Sigmoid colon (tissue), 3 donors: ENCODE measurements at regions not wholly inside any gene's neighbourhood (a gene's known extent, or its start where the extent isn't known, plus 50 kb on each side); places are given as distances from the start of the nearest gene placed in this dataset.

Experiments used
- POLR2A ChIP-seq, 2 donors: fragments of 450-650 bp; IDR thresholded peaks; one replicate each; pipeline ENCODE4 v1.6.1; 2016; ENCODE audit warnings: antibody characterized with exemption in 2 of 2, mild to moderate bottlenecking in 2 of 2, moderate library complexity in 2 of 2
- TF ChIP-seq, protein P1 (sequence below), 4 experiments: fragments of 450-650 bp in 3 of 4; fragments of 200-600 bp in 1 of 4; IDR thresholded peaks; one replicate each; pipeline ENCODE4 v1.5.1; 2016 to 2019; ENCODE audit warnings: antibody characterized with exemption in 4 of 4, mild to moderate bottlenecking in 3 of 4, moderate library complexity in 2 of 4

DNA sequence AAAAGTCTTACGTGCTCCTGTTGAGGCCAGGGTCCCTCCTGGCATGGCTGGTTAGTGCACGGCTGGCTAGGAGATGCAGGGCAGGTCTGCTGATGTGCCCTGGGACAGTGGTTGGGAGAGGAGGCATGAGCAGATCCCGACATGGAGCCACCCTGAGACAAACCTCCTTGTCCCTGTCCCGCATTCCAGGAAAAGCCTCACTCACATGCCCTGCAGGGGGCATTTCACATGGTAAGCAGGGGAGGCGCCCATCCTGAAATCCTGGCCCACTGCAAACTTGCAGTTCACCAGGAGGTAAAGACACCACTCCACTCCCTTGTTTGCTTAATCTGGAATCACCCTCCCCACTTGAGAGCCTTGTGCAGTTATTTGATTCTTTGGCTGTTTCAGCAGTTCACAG, 116.7 kb upstream of the SLC24A3 start:
- TF ChIP-seq, protein P1, sequence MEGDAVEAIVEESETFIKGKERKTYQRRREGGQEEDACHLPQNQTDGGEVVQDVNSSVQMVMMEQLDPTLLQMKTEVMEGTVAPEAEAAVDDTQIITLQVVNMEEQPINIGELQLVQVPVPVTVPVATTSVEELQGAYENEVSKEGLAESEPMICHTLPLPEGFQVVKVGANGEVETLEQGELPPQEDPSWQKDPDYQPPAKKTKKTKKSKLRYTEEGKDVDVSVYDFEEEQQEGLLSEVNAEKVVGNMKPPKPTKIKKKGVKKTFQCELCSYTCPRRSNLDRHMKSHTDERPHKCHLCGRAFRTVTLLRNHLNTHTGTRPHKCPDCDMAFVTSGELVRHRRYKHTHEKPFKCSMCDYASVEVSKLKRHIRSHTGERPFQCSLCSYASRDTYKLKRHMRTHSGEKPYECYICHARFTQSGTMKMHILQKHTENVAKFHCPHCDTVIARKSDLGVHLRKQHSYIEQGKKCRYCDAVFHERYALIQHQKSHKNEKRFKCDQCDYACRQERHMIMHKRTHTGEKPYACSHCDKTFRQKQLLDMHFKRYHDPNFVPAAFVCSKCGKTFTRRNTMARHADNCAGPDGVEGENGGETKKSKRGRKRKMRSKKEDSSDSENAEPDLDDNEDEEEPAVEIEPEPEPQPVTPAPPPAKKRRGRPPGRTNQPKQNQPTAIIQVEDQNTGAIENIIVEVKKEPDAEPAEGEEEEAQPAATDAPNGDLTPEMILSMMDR (IDR thresholded peaks at IDR 0.05) = no peak
- no peak for TF ChIP-seq POLR2A (IDR thresholded peaks at IDR 0.05)
